H1 (cell line): ENCODE measurements at regions not wholly inside any gene's neighbourhood (a gene's known extent, or its start where the extent isn't known, plus 50 kb on each side); places are given as distances from the start of the nearest gene placed in this dataset.

Source experiments
- CTCF ChIA-PET: fragments of 300-600 bp; sonication (Branson Sonifier 250); formaldehyde crosslinking; loops from one replicate; lab custom pipeline; 2021; ENCODE audit not compliant: partially characterized antibody; lab: Charles Lee
- POLR2A ChIA-PET: fragments of 300-600 bp; sonication (Branson Sonifier 250); formaldehyde crosslinking; loops from one replicate; lab custom pipeline; 2021; ENCODE audit warnings: inconsistent platforms; ENCODE audit not compliant: partially characterized antibody; lab: Charles Lee
- DNase-seq, 2 experiments: peaks; one replicate each; pipeline versions ENCODE4 v3.0.0 to v3.0.0-alpha.2; 2010 to 2022; ENCODE audit warnings: low spot score in 2 of 2, low read depth in 1 of 2, mixed read lengths in 1 of 2
- FAIRE-seq: peaks from 2 replicates; lab custom pipeline; 2011; peaks lifted over from hg19 to GRCh38; lab: Jason Lieb, UNC
- H2AFZ ChIP-seq: 2 replicates; pipeline ENCODE4 v1.8.1; 2012; ENCODE audit warnings: low read length, inconsistent platforms
- H2AK5ac ChIP-seq: 2 replicates; pipeline ENCODE4 v1.6.1; 2013; ENCODE audit warnings: low read depth, low read length
- H2BK120ac ChIP-seq: replicated peaks from 2 replicates; pipeline ENCODE3; 2013; ENCODE audit warnings: low read depth, low read length, inconsistent platforms
- H2BK12ac ChIP-seq: 2 replicates; pipeline ENCODE4 v1.6.1; 2013; ENCODE audit warnings: low read depth, low read length
- H2BK15ac ChIP-seq: 2 replicates; pipeline ENCODE4 v1.6.1; 2013; ENCODE audit warnings: low read length
- H2BK20ac ChIP-seq: 2 replicates; pipeline ENCODE4 v1.6.1; 2013; ENCODE audit warnings: low read length
- H2BK5ac ChIP-seq: 2 replicates; pipeline ENCODE4 v1.6.1; 2013; ENCODE audit warnings: low read depth, low read length
- H3K14ac ChIP-seq: 2 replicates; pipeline ENCODE4 v1.6.1; 2013; ENCODE audit warnings: inconsistent platforms; ENCODE audit not compliant: insufficient read length
- H3K18ac ChIP-seq: 2 replicates; pipeline ENCODE4 v1.6.1; 2013; ENCODE audit warnings: low read length; ENCODE audit errors: extremely low read depth
- H3K23ac ChIP-seq: 2 replicates; pipeline ENCODE4 v1.6.1; 2013; ENCODE audit warnings: inconsistent platforms; ENCODE audit not compliant: insufficient read length
- H3K23me2 ChIP-seq: 2 replicates; pipeline ENCODE4 v1.6.1; 2013; ENCODE audit warnings: low read depth, low read length
- H3K27ac ChIP-seq: 2 replicates; pipeline ENCODE4 v1.6.1; 2011; ENCODE audit warnings: low read depth, low read length, inconsistent platforms
- H3K27me3 ChIP-seq, 4 experiments: replicated peaks in 1 of 4; 1 replicate in 1 of 4; 2 replicates in 3 of 4; pipeline versions ENCODE4 v1.6.1 to v1.8.1; 2011 to 2013; ENCODE audit warnings: low read length in 3 of 4, mild to moderate bottlenecking in 3 of 4, inconsistent platforms in 2 of 4, mixed read lengths in 2 of 4, moderate library complexity in 1 of 4; ENCODE audit not compliant: control insufficient read depth in 3 of 4, insufficient read depth in 3 of 4; ENCODE audit errors: extremely low read depth in 1 of 4
- H3K36me3 ChIP-seq, 4 experiments: 2 replicates each; pipeline versions ENCODE4 v1.6.1 to v1.8.1; 2011 to 2013; ENCODE audit warnings: mild to moderate bottlenecking in 4 of 4, low read length in 3 of 4, moderate library complexity in 2 of 4, control low read depth in 1 of 4, inconsistent platforms in 1 of 4; ENCODE audit not compliant: insufficient read depth in 4 of 4, control insufficient read depth in 2 of 4
- H3K4ac ChIP-seq: replicated peaks from 2 replicates; pipeline ENCODE3; 2013; ENCODE audit warnings: low read length, low read depth, mixed read lengths, inconsistent platforms; ENCODE audit not compliant: insufficient read length
- H3K4me1 ChIP-seq, 4 experiments: replicated peaks in 1 of 4; 1 replicate in 1 of 4; 2 replicates in 3 of 4; pipeline versions ENCODE4 v1.6.1 to v1.8.1; 2011 to 2013; ENCODE audit warnings: low read length in 3 of 4, inconsistent platforms in 2 of 4, mixed read lengths in 1 of 4; ENCODE audit not compliant: insufficient read depth in 4 of 4, control insufficient read depth in 3 of 4
- H3K4me2 ChIP-seq, 2 experiments: 2 replicates each; pipeline versions ENCODE4 v1.6.1 to v1.8.1; 2011 to 2013; ENCODE audit warnings: low read depth in 2 of 2, low read length in 2 of 2, control low read depth in 1 of 2, inconsistent platforms in 1 of 2, mild to moderate bottlenecking in 1 of 2; ENCODE audit not compliant: insufficient read depth in 1 of 2
- H3K4me3 ChIP-seq, 4 experiments: fragments of 200-600, 300-600 bp in 1 of 4; sonication (generic), shearing (Covaris generic), sonication (Bioruptor Twin) in 1 of 4; 2 replicates each; pipeline versions ENCODE4 v1.5.1 to v1.8.1; 2011 to 2016; ENCODE audit warnings: low read length in 4 of 4, low read depth in 3 of 4, control low read depth in 2 of 4, inconsistent platforms in 2 of 4, mild to moderate bottlenecking in 2 of 4, mixed read lengths in 1 of 4, moderate library complexity in 1 of 4; ENCODE audit not compliant: insufficient read depth in 2 of 4; ENCODE audit errors: extremely low read depth in 1 of 4
- H3K56ac ChIP-seq: replicated peaks from 2 replicates; pipeline ENCODE3; 2013; ENCODE audit warnings: low read depth, mild to moderate bottlenecking, mixed read lengths, low read length, inconsistent platforms; ENCODE audit not compliant: insufficient read length
- H3K79me1 ChIP-seq: 2 replicates; pipeline ENCODE4 v1.6.1; 2013; ENCODE audit warnings: low read depth, low read length, control low read depth
- H3K79me2 ChIP-seq, 2 experiments: 2 replicates each; pipeline versions ENCODE4 v1.6.1 to v1.8.1; 2012 to 2013; ENCODE audit warnings: low read length in 2 of 2, mild to moderate bottlenecking in 2 of 2, inconsistent platforms in 1 of 2; ENCODE audit not compliant: insufficient read depth in 2 of 2, control insufficient read depth in 1 of 2
- H3K9ac ChIP-seq, 4 experiments: replicated peaks in 1 of 4; 1 replicate in 1 of 4; 2 replicates in 3 of 4; pipeline versions ENCODE4 v1.6.1 to v1.8.1; 2011 to 2013; ENCODE audit warnings: low read depth in 3 of 4, low read length in 3 of 4, control low read depth in 2 of 4, mild to moderate bottlenecking in 2 of 4, moderate library complexity in 2 of 4, inconsistent platforms in 1 of 4; ENCODE audit errors: extremely low read depth in 1 of 4
- H3K9me3 ChIP-seq, 2 experiments: 2 replicates each; pipeline versions ENCODE4 v1.6.1 to v1.8.1; 2012 to 2013; ENCODE audit warnings: mild to moderate bottlenecking in 2 of 2, moderate library complexity in 2 of 2, control low read depth in 1 of 2, inconsistent platforms in 1 of 2, low read depth in 1 of 2, low read length in 1 of 2, mixed read lengths in 1 of 2; ENCODE audit not compliant: insufficient read depth in 2 of 2
- H4K20me1 ChIP-seq, 2 experiments: replicated peaks in 1 of 2; 2 replicates each; pipeline versions ENCODE3 to v1.8.1; 2011 to 2013; ENCODE audit warnings: inconsistent platforms in 2 of 2, low read length in 2 of 2, mild to moderate bottlenecking in 1 of 2; ENCODE audit not compliant: insufficient read depth in 2 of 2, control insufficient read depth in 1 of 2
- H4K5ac ChIP-seq: 2 replicates; pipeline ENCODE4 v1.6.1; 2013; ENCODE audit warnings: low read length, low read depth, mixed read lengths, inconsistent platforms; ENCODE audit not compliant: insufficient read length
- H4K8ac ChIP-seq: 2 replicates; pipeline ENCODE4 v1.8.0; 2013; ENCODE audit warnings: mild to moderate bottlenecking, moderate library complexity, low read length, inconsistent platforms; ENCODE audit not compliant: insufficient read depth; ENCODE audit errors: extremely low read depth
- H4K91ac ChIP-seq: replicated peaks from 2 replicates; pipeline ENCODE3; 2013; ENCODE audit warnings: low read length, mixed read lengths, inconsistent platforms; ENCODE audit not compliant: insufficient read length
- KDM4A ChIP-seq: IDR thresholded peaks from one replicate; pipeline ENCODE4 v1.7.1; 2012; ENCODE audit warnings: low read depth, mild to moderate bottlenecking, moderate library complexity, low read length, inconsistent platforms; ENCODE audit not compliant: severe bottlenecking
- NRF1 ChIP-seq: IDR thresholded peaks from 2 replicates; pipeline ENCODE4 v1.6.1; 2011; ENCODE audit warnings: mild to moderate bottlenecking, low read depth, low read length, improper control_type of control experiment
- SP4 ChIP-seq: IDR thresholded peaks from 2 replicates; pipeline ENCODE4 v1.6.1; 2012; ENCODE audit warnings: low read length, inconsistent platforms
- SRF ChIP-seq: IDR thresholded peaks from 2 replicates; pipeline ENCODE4 v1.6.1; 2011; ENCODE audit warnings: mild to moderate bottlenecking, low read depth, low read length, moderate library complexity
- SUZ12 ChIP-seq: fragments of 200-600 bp; sonication (generic); IDR thresholded peaks from 2 replicates; pipeline ENCODE4 v1.6.1; 2012; ENCODE audit warnings: mild to moderate bottlenecking, inconsistent platforms, low read length, moderate library complexity, mixed read lengths
- TAF7 ChIP-seq: optimal IDR thresholded peaks from 2 replicates; pipeline ENCODE3; 2011; ENCODE audit warnings: low read depth, mild to moderate bottlenecking, inconsistent platforms, low read length, moderate library complexity, borderline replicate concordance
- WGBS, 2 experiments: shearing (Covaris generic) in 1 of 2; methylation state at CpG; one replicate each; pipeline versions ENCODE4 v1.1.6 to v1.1.7; 2013 to 2015; ENCODE audit warnings: low lambda C conversion rate in 2 of 2, mixed read lengths in 2 of 2, inconsistent platforms in 1 of 2, low coverage in 1 of 2, missing lambda C conversion rate in 1 of 2; ENCODE audit not compliant: insufficient replicate concordance in 2 of 2, insufficient coverage in 1 of 2, insufficient read length in 1 of 2; ENCODE audit errors: extremely low coverage in 1 of 2, missing lambda C conversion rate in 1 of 2; 5-methylcytosine and 5-hydroxymethylcytosine counted together

- 89% methylated on average over 9 of the region's 9 CpGs; no CpG with 5 or more reads in 1 of the 2 experiments for WGBS, 2 experiments
- H3K79me1 ChIP-seq = peaks cover 3% of the 10 kb centered on the region; the same call in 1 of the 2 replicates
- DNase-seq = no peak
- H3K4me2 ChIP-seq = no peak overlapping the region
- H3K27ac ChIP-seq = no peak overlapping the region
- no peak overlapping the region for H3K14ac ChIP-seq
- POLR2A ChIA-PET = no interaction called here
- no peak overlapping the region for H3K9ac ChIP-seq
- H3K4ac ChIP-seq = no peak overlapping the region
- no peaks in the 10 kb centered on the region for H3K23me2 ChIP-seq
- FAIRE-seq = no peak
- H4K8ac ChIP-seq = no peak overlapping the region
- CTCF ChIA-PET = no interaction called here
- TF ChIP-seq KDM4A (no peak), SUZ12 (no peak), SRF (no peak), NRF1 (no peak), SP4 (no peak), TAF7 (no peak)
- H3K23ac ChIP-seq = peak overlapping the region; percentile 40
- H3K18ac ChIP-seq = no peak overlapping the region
- no peak overlapping the region for H2AFZ ChIP-seq
- H3K4me3 ChIP-seq = no peak overlapping the region
- no peak overlapping the region for H4K91ac ChIP-seq
- H4K20me1 ChIP-seq = no peaks in the 10 kb centered on the region
- no peak overlapping the region for H3K56ac ChIP-seq
- no peaks in the 10 kb centered on the region for H3K79me2 ChIP-seq
- no peak overlapping the region for H2AK5ac ChIP-seq
- H4K5ac ChIP-seq = no peak overlapping the region
- H3K9me3 ChIP-seq = no peaks in the 10 kb centered on the region
- H3K36me3 ChIP-seq = no peaks in the 10 kb centered on the region
- 0 out of 2 replicates have a peak overlapping the region, but pooled peaks have one; percentile 21 for H2BK20ac ChIP-seq
- H2BK120ac ChIP-seq = no peak overlapping the region
- no peak overlapping the region for H2BK12ac ChIP-seq
- H2BK5ac ChIP-seq = no peak overlapping the region
- peaks cover 2 to 5% (median 3%) of the 10 kb centered on the region in 4 experiments; a peak in 2 of 7 replicates for H3K4me1 ChIP-seq
- H2BK15ac ChIP-seq = no peak overlapping the region
- H3K27me3 ChIP-seq = no peaks in the 10 kb centered on the region
These were observed 433.1 kb upstream of the C2CD4B start for GRCh38 chr15:62598217-62598616.
